GM12878 (cell line): ENCODE measurements at regions not wholly inside any gene's neighbourhood (a gene's known extent, or its start where the extent isn't known, plus 50 kb on each side); places are given as distances from the start of the nearest gene placed in this dataset.

Source experiments
- ATAC-seq: fragments of 200-7000 bp; cut with Tn5 transposase; 3 replicates; pipeline ENCODE4 v1.9.1; 2020; ENCODE audit warnings: mild to moderate bottlenecking, moderate library complexity
- BruUV-seq: library from RNA; stranded (reverse); fragments of 400-500 nt; replicated peaks from 2 replicates; lab custom pipeline; 2021; lab: Mats Ljungman, UMichigan
- CTCF ChIA-PET: fragments of 300-600 bp; sonication (Branson Sonifier 250); formaldehyde crosslinking; extraction: SDS; loops from one replicate; lab custom pipeline; 2021; ENCODE audit warnings: inconsistent platforms; lab: Yijun Ruan, JAX
- POLR2A ChIA-PET: fragments of 350-600 bp; formaldehyde crosslinking; extraction: SDS; loops from one replicate; lab custom pipeline; 2021; ENCODE audit warnings: inconsistent platforms; lab: Charles Lee
- RAD21 ChIA-PET: fragments of 300-600 bp; sonication (Branson Sonifier 250); formaldehyde crosslinking; loops from one replicate; lab custom pipeline; 2023; ENCODE audit warnings: antibody characterized with exemption; ENCODE audit not compliant: unreplicated experiment; lab: Charles Lee
- SMC1A ChIA-PET: fragments of 300-600 bp; sonication (Branson Sonifier 250); formaldehyde crosslinking; loops from one replicate; lab custom pipeline; 2023; ENCODE audit not compliant: unreplicated experiment, uncharacterized antibody; lab: Charles Lee
- DNase-seq: peaks from one replicate; pipeline ENCODE4 v3.0.0-alpha.2; 2011; ENCODE audit warnings: low read depth, low spot score
- FAIRE-seq: peaks from 3 replicates; lab custom pipeline; 2011; peaks lifted over from hg19 to GRCh38; lab: Jason Lieb, UNC
- H2AFZ ChIP-seq: 2 replicates; pipeline ENCODE4 v1.6.0; 2011; ENCODE audit warnings: low read depth, low read length, control low read depth; ENCODE audit not compliant: control insufficient read depth
- H3K27ac ChIP-seq: 2 replicates; pipeline ENCODE4 v1.5.1; 2011; ENCODE audit warnings: control low read depth; ENCODE audit not compliant: control insufficient read depth, insufficient read depth
- H3K27me3 ChIP-seq, 2 experiments: replicated peaks in 1 of 2; 2 replicates each; pipeline versions ENCODE4 v1.6.0 to v1.6.1; 2011; ENCODE audit warnings: low read length in 1 of 2; ENCODE audit not compliant: control insufficient read depth in 2 of 2, insufficient read depth in 2 of 2
- H3K36me3 ChIP-seq, 2 experiments: 2 replicates each; pipeline ENCODE4 v1.5.1; 2011; ENCODE audit warnings: low read length in 1 of 2; ENCODE audit not compliant: control insufficient read depth in 2 of 2, insufficient read depth in 2 of 2
- H3K4me1 ChIP-seq: 2 replicates; pipeline ENCODE4 v1.6.1; 2011; ENCODE audit warnings: mild to moderate bottlenecking, low read length, moderate library complexity, mixed read lengths; ENCODE audit not compliant: control insufficient read depth, insufficient read depth
- H3K4me2 ChIP-seq: 2 replicates; pipeline ENCODE4 v1.6.0; 2011; ENCODE audit warnings: control low read depth; ENCODE audit not compliant: control insufficient read depth, insufficient read depth
- H3K4me3 ChIP-seq: fragments of 200-600 bp; sonication (generic); 2 replicates; pipeline ENCODE4 v1.5.1; 2016
- H3K79me2 ChIP-seq: 2 replicates; pipeline ENCODE4 v1.6.0; 2011; ENCODE audit warnings: low read length; ENCODE audit not compliant: control insufficient read depth, insufficient read depth
- H3K9ac ChIP-seq: 2 replicates; pipeline ENCODE4 v1.8.0; 2011; ENCODE audit warnings: low read length, control low read depth, mixed read lengths; ENCODE audit not compliant: control insufficient read depth, insufficient read depth
- H3K9me3 ChIP-seq: replicated peaks from 3 replicates; pipeline ENCODE4 v1.5.1; 2011; ENCODE audit warnings: mild to moderate bottlenecking, low read length; ENCODE audit not compliant: control insufficient read depth, insufficient read depth
- H4K20me1 ChIP-seq: 2 replicates; pipeline ENCODE4 v1.6.0; 2011; ENCODE audit not compliant: control insufficient read depth, insufficient read depth
- ASH2L ChIP-seq: fragments of 300-600, 200-600 bp; sonication (generic); IDR thresholded peaks from 2 replicates; pipeline ENCODE4 v1.6.1; 2017; ENCODE audit warnings: low read depth, mild to moderate bottlenecking, borderline replicate concordance
- BCL11A ChIP-seq: IDR thresholded peaks from 2 replicates; pipeline ENCODE4 v1.6.1; 2011; ENCODE audit warnings: low read depth, low read length
- BHLHE40 ChIP-seq, 2 experiments: fragments of 450-650 bp in 1 of 2; IDR thresholded peaks; 2 replicates each; pipeline ENCODE4 v1.6.1; 2011 to 2017; ENCODE audit warnings: low read depth in 2 of 2, borderline replicate concordance in 1 of 2, improper control_type of control experiment in 1 of 2, low read length in 1 of 2, mild to moderate bottlenecking in 1 of 2
- BRCA1 ChIP-seq: IDR thresholded peaks from 2 replicates; pipeline ENCODE4 v1.6.1; 2011; ENCODE audit warnings: low read depth, low read length, improper control_type of control experiment
- ETV6 ChIP-seq, 2 experiments: fragments of 450-650 bp in 1 of 2; IDR thresholded peaks in 1 of 2; conservative IDR thresholded peaks in 1 of 2; 2 replicates each; pipeline ENCODE4 v1.6.1; 2014; ENCODE audit warnings: antibody characterized with exemption in 1 of 2, borderline replicate concordance in 1 of 2, low read depth in 1 of 2, mild to moderate bottlenecking in 1 of 2, moderate library complexity in 1 of 2
- HCFC1 ChIP-seq: fragments of 150-350 bp; IDR thresholded peaks from 2 replicates; pipeline ENCODE4 v1.6.1; 2014; ENCODE audit warnings: low read length
- HDGF ChIP-seq: fragments of 450-650 bp; IDR thresholded peaks from 2 replicates; pipeline ENCODE4 v1.6.1; 2016; ENCODE audit warnings: antibody characterized with exemption
- JUNB ChIP-seq: IDR thresholded peaks from 2 replicates; pipeline ENCODE4 v1.6.1; 2016; ENCODE audit warnings: antibody characterized with exemption, mild to moderate bottlenecking
- KDM1A ChIP-seq: fragments of 200-600 bp; sonication (generic); IDR thresholded peaks from 2 replicates; pipeline ENCODE4 v1.6.1; 2016; ENCODE audit warnings: borderline replicate concordance
- SIX5 ChIP-seq: IDR thresholded peaks from 2 replicates; pipeline ENCODE4 v1.6.1; 2011; ENCODE audit warnings: mild to moderate bottlenecking, low read depth, low read length, moderate library complexity; ENCODE audit not compliant: severe bottlenecking
- SKIL ChIP-seq: fragments of 450-650 bp; IDR thresholded peaks from 2 replicates; pipeline ENCODE4 v1.6.1; 2017; ENCODE audit warnings: mild to moderate bottlenecking, low read depth, inconsistent platforms; ENCODE audit not compliant: poor library complexity, severe bottlenecking
- SP1 ChIP-seq: IDR thresholded peaks from one replicate; pipeline ENCODE4 v1.6.1; 2011; ENCODE audit warnings: low read depth, low read length
- ZBTB40 ChIP-seq: fragments of 450-650 bp; IDR thresholded peaks from 2 replicates; pipeline ENCODE4 v1.6.1; 2016; ENCODE audit warnings: mild to moderate bottlenecking, moderate library complexity, borderline replicate concordance
- ZNF24 ChIP-seq: fragments of 450-650 bp; IDR thresholded peaks from 2 replicates; pipeline ENCODE4 v1.6.1; 2017; ENCODE audit warnings: antibody characterized with exemption, mild to moderate bottlenecking
- WGBS: methylation state at CpG from one replicate; pipeline ENCODE4 v1.1.6; 2016; ENCODE audit warnings: low lambda C conversion rate; ENCODE audit not compliant: insufficient replicate concordance, insufficient coverage; ENCODE audit errors: missing lambda C conversion rate; 5-methylcytosine and 5-hydroxymethylcytosine counted together
- in situ Hi-C: fragments of 300-500 bp; cut with MboI; formaldehyde crosslinking; loops from 9 replicates; pipeline ENCODE4 v1.14.3; 2018; ENCODE audit warnings: mixed read lengths
- intact Hi-C: fragments of 100-400 bp; cut with micrococcal nuclease; formaldehyde crosslinking; loops from one replicate; pipeline ENCODE4 v1.14.2; 2022; ENCODE audit not compliant: unreplicated experiment

- Histone ChIP-seq H3K4me1 (no peaks in the 10 kb centered on the region), H3K4me2 (no peak overlapping the region), H3K27me3 (no peaks in the 10 kb centered on the region), H3K9ac (no peak overlapping the region), H3K36me3 (no peaks in the 10 kb centered on the region), H3K27ac (no peak overlapping the region), H3K4me3 (no peak overlapping the region), H3K79me2 (no peaks in the 10 kb centered on the region), H2AFZ (no peak overlapping the region), H3K9me3 (no peaks in the 10 kb centered on the region), H4K20me1 (no peaks in the 10 kb centered on the region)
- DNase-seq = no peak
- no peak for ATAC-seq
- FAIRE-seq = no peak
- ChIA-PET POLR2A (no interaction called here), SMC1A (interaction anchor here (0.7 kb wide), 1 partner anchor 1326 kb away, joined by 3 read pairs; no protein-coding TSS in a partner anchor), CTCF (no interaction called here), RAD21 (no interaction called here)
- WGBS = 0% methylated on average over 1 of the region's 1 CpG
- intact Hi-C loops = no loop called here
- no TSS peak for BruUV-seq
- TF ChIP-seq SP1 = no peak
- no peak for TF ChIP-seq BHLHE40 (IDR thresholded peaks at IDR 0.05; ENCODE audit: borderline replicate concordance in 1 of 2, low read depth in 2 of 2, low read length in 1 of 2)
- TF ChIP-seq HDGF = no peak
- TF ChIP-seq ZNF24 = no peak
- no peak for TF ChIP-seq BCL11A
- TF ChIP-seq KDM1A = no peak
- no peak for TF ChIP-seq BRCA1
- TF ChIP-seq HCFC1 = no peak
- TF ChIP-seq ZBTB40 = no peak
- TF ChIP-seq ASH2L = no peak
- no peak for TF ChIP-seq SIX5
- no peak for TF ChIP-seq SKIL
- TF ChIP-seq JUNB = no peak
- no peak for TF ChIP-seq ETV6 (conservative IDR thresholded peaks at IDR 0.05 in 1 of 2, IDR thresholded peaks at IDR 0.05 in 1 of 2; ENCODE audit: borderline replicate concordance in 1 of 2, low read depth in 1 of 2)
- in situ Hi-C loops = no loop called here
Measured at GRCh38 chr3:22617372-22617771, 585.8 kb upstream of the UBE2E2 start.
